HCT116 (cell line): ENCODE measurements at regions not wholly inside any gene's neighbourhood (a gene's known extent, or its start where the extent isn't known, plus 50 kb on each side); places are given as distances from the start of the nearest gene placed in this dataset.

Source experiments
- ATAC-seq: fragments of 200-7000 bp; cut with Tn5 transposase; 2 replicates; pipeline ENCODE4 v1.9.1; 2020; ENCODE audit warnings: mild to moderate bottlenecking, moderate library complexity
- BruUV-seq: library from RNA; stranded (reverse); fragments of 400-500 nt; replicated peaks from 2 replicates; lab custom pipeline; 2021; lab: Mats Ljungman, UMichigan
- CTCF ChIA-PET: fragments of 300-600 bp; sonication (Branson Sonifier 250); formaldehyde crosslinking; loops from one replicate; lab custom pipeline; 2021; ENCODE audit warnings: antibody characterized with exemption; lab: Charles Lee
- POLR2A ChIA-PET: fragments of 300-600, 350-600 bp; sonication (Branson Sonifier 250); formaldehyde crosslinking; loops from one replicate; lab custom pipeline; 2021; ENCODE audit warnings: antibody characterized with exemption; lab: Charles Lee
- RAD21 ChIA-PET, 2 experiments: fragments of 300-600 bp; sonication (Branson Sonifier 250); formaldehyde crosslinking; loops; one replicate each; lab custom pipeline; 2023; ENCODE audit warnings: low total read pairs in 2 of 2; ENCODE audit not compliant: uncharacterized antibody in 2 of 2, unreplicated experiment in 2 of 2, low non-redundant PET in 1 of 2; lab: Charles Lee
- DNase-seq: peaks from one replicate; pipeline ENCODE4 v3.0.0-alpha.2; 2010; ENCODE audit warnings: low read depth, low spot score
- H2AFZ ChIP-seq: fragments of 200-600 bp; shearing (Covaris generic), sonication (generic); 2 replicates; pipeline ENCODE4 v1.6.1; 2017; ENCODE audit warnings: low read depth, mixed run types, mixed read lengths, antibody characterized with exemption, low read length; ENCODE audit not compliant: poor library complexity, severe bottlenecking
- H3K27ac ChIP-seq: 2 replicates; pipeline ENCODE4 v1.5.1; 2012; ENCODE audit warnings: low read depth, low read length
- H3K27me3 ChIP-seq: fragments of 200-600 bp; sonication (generic); 2 replicates; pipeline ENCODE4 v1.6.1; 2016; ENCODE audit warnings: mixed run types, low read length, mixed read lengths; ENCODE audit not compliant: insufficient read depth
- H3K36me3 ChIP-seq, 2 experiments: fragments of 200-500 bp in 1 of 2; fragments of 200-600 bp in 1 of 2; sonication (Bioruptor generic) in 1 of 2; sonication (generic) in 1 of 2; 2 replicates each; pipeline versions ENCODE4 v1.5.1 to v1.6.1; 2014 to 2016; ENCODE audit warnings: low read length in 2 of 2, inconsistent platforms in 1 of 2, mixed read lengths in 1 of 2, mixed run types in 1 of 2; ENCODE audit not compliant: insufficient read depth in 2 of 2, control insufficient read depth in 1 of 2
- H3K4me1 ChIP-seq, 2 experiments: fragments of 200-600 bp in 1 of 2; sonication (generic) in 1 of 2; 2 replicates each; pipeline versions ENCODE4 v1.5.1 to v1.6.1; 2012 to 2017; ENCODE audit warnings: low read length in 2 of 2, inconsistent platforms in 1 of 2, mild to moderate bottlenecking in 1 of 2, mixed read lengths in 1 of 2, mixed run types in 1 of 2, moderate library complexity in 1 of 2; ENCODE audit not compliant: insufficient read depth in 2 of 2, control insufficient read depth in 1 of 2
- H3K4me2 ChIP-seq: fragments of 200-600 bp; sonication (generic); 2 replicates; pipeline ENCODE4 v1.6.1; 2017; ENCODE audit warnings: mixed run types, low read length, mixed read lengths
- H3K4me3 ChIP-seq, 2 experiments: fragments of 200-600 bp in 1 of 2; sonication (generic) in 1 of 2; replicated peaks in 1 of 2; 2 replicates each; pipeline ENCODE4 v1.5.1; 2011 to 2016; ENCODE audit warnings: low read length in 2 of 2, control low read depth in 1 of 2, low read depth in 1 of 2, mild to moderate bottlenecking in 1 of 2, mixed read lengths in 1 of 2, mixed run types in 1 of 2
- H3K79me2 ChIP-seq: fragments of 200-600 bp; sonication (generic); 2 replicates; pipeline ENCODE4 v1.6.1; 2017; ENCODE audit warnings: mild to moderate bottlenecking, mixed run types, low read length, moderate library complexity, mixed read lengths; ENCODE audit not compliant: insufficient read depth
- H3K9ac ChIP-seq: fragments of 200-600 bp; sonication (generic); 2 replicates; pipeline ENCODE4 v1.6.1; 2016; ENCODE audit warnings: low read length, mixed read lengths
- H3K9me2 ChIP-seq: fragments of 200-600 bp; sonication (generic), shearing (Covaris generic); 2 replicates; pipeline ENCODE4 v1.6.1; 2017; ENCODE audit warnings: mixed run types, mild to moderate bottlenecking, moderate library complexity; ENCODE audit not compliant: insufficient read depth
- H3K9me3 ChIP-seq, 2 experiments: fragments of 200-500 bp in 1 of 2; fragments of 200-600 bp in 1 of 2; sonication (Bioruptor generic) in 1 of 2; sonication (generic) in 1 of 2; 2 replicates each; pipeline ENCODE4 v1.6.1; 2014 to 2017; ENCODE audit warnings: low read length in 2 of 2, mixed read lengths in 2 of 2, inconsistent platforms in 1 of 2, low read depth in 1 of 2, mild to moderate bottlenecking in 1 of 2, mixed run types in 1 of 2, moderate library complexity in 1 of 2; ENCODE audit not compliant: control insufficient read depth in 1 of 2, insufficient read depth in 1 of 2
- H4K20me1 ChIP-seq: fragments of 200-600 bp; sonication (generic), shearing (Covaris generic); 2 replicates; pipeline ENCODE4 v1.6.1; 2017; ENCODE audit warnings: mixed run types, mild to moderate bottlenecking, moderate library complexity; ENCODE audit not compliant: insufficient read depth
- CBX3 ChIP-seq: IDR thresholded peaks from 2 replicates; pipeline ENCODE4 v1.6.1; 2012; ENCODE audit warnings: low read depth
- EGR1 ChIP-seq: IDR thresholded peaks from 2 replicates; pipeline ENCODE4 v1.6.1; 2012; ENCODE audit warnings: low read depth
- ELF1 ChIP-seq: IDR thresholded peaks from 2 replicates; pipeline ENCODE4 v1.6.1; 2012; ENCODE audit warnings: low read depth, borderline replicate concordance
- EZH2 ChIP-seq: fragments of 200-600 bp; sonication (generic); IDR thresholded peaks from 2 replicates; pipeline ENCODE4 v1.6.1; 2017; ENCODE audit warnings: antibody characterized with exemption, mixed run types
- FOSL1 ChIP-seq: IDR thresholded peaks from 2 replicates; pipeline ENCODE4 v1.6.1; 2012; ENCODE audit warnings: low read depth
- POLR2A ChIP-seq: IDR thresholded peaks from 2 replicates; pipeline ENCODE4 v1.7.0; 2011; ENCODE audit warnings: borderline replicate concordance; ENCODE audit not compliant: insufficient read depth, insufficient read length; ENCODE audit errors: extremely low read depth
- POLR2AphosphoS5 ChIP-seq: IDR thresholded peaks from 2 replicates; pipeline ENCODE4 v1.6.1; 2011; ENCODE audit warnings: mild to moderate bottlenecking, low read depth, low read length, moderate library complexity
- RAD21 ChIP-seq: IDR thresholded peaks from 2 replicates; pipeline ENCODE4 v1.6.1; 2012; ENCODE audit warnings: low read depth, mild to moderate bottlenecking
- SIN3A ChIP-seq: IDR thresholded peaks from 2 replicates; pipeline ENCODE4 v1.6.1; 2012; ENCODE audit warnings: low read depth
- TCF7L2 ChIP-seq: IDR thresholded peaks from 2 replicates; pipeline ENCODE4 v1.7.0; 2011; ENCODE audit warnings: borderline replicate concordance, inconsistent platforms; ENCODE audit not compliant: insufficient read depth, insufficient read length; ENCODE audit errors: extremely low read depth
- YY1 ChIP-seq: IDR thresholded peaks from 2 replicates; pipeline ENCODE4 v1.6.1; 2011; ENCODE audit warnings: low read length, low read depth, moderate library complexity, mild to moderate bottlenecking; ENCODE audit not compliant: insufficient replicate concordance; ENCODE audit errors: extremely low read depth
- ZFX ChIP-seq: fragments of 450-650 bp; IDR thresholded peaks from 2 replicates; pipeline ENCODE4 v1.6.1; 2017
- intact Hi-C: fragments of 100-400 bp; cut with micrococcal nuclease; formaldehyde crosslinking; loops from 2 replicates; pipeline ENCODE4 v1.10.0; 2022
- TF ChIP-seq, protein P1 (sequence below): IDR thresholded peaks from 2 replicates; pipeline ENCODE4 v1.6.1; 2012; ENCODE audit warnings: low read depth
- TF ChIP-seq, protein P2 (sequence below): IDR thresholded peaks from 2 replicates; pipeline ENCODE4 v1.6.1; 2012
- TF ChIP-seq, protein P3 (sequence below): IDR thresholded peaks from 2 replicates; pipeline ENCODE4 v1.6.1; 2011; ENCODE audit warnings: mild to moderate bottlenecking, low read length, moderate library complexity; ENCODE audit not compliant: insufficient replicate concordance; ENCODE audit errors: extremely low read depth

DNA sequence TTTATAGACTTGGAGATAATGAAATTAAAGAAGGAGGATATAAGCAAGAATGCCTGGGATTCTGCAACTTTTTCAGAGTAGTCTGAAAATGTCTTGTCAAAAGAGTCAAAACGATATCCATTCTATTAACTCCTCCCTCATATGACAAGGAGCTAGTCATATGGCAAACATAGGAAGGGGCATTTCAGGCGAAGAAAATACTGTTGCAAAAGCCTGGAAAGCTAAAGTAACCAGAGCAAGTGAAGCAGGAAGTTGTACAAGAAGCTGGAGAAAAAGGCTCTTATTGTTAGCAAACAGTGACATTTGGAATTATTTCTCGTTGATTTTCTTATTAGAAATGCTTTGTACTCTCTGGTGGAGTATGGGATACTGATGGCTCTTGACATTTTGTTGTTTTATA, 94.0 kb upstream of the PTPRD start:
- H3K27me3 ChIP-seq, result no peaks in the 10 kb centered on the region
- CTCF ChIA-PET, result no interaction called here
- no peak for DNase-seq

DNA sequence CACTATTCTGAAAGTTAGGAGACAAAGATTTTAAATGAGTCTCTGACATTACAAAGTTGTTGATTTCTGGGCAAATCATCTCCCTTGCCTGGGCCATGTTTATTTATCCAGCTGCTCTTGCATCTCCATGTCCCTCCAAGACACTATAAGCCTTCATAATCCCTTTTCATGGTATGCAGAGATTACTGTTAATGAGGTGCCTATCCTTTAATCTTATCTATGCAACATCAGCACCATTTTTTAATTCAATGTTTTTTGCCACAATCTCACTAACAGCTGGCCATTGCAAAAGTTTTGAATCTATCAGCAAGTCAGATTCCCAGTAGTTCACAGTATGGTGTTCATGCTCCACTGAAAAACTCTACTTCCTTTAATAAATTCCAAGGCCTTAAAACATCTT, 108.5 kb upstream of the PTPRD start:
- H3K9me3 ChIP-seq, result peaks cover 3 to 6% of the 10 kb centered on the region in 2 experiments; a peak in 2 of 4 replicates
- no peak overlapping the region for H3K4me2 ChIP-seq
- no peaks in the 10 kb centered on the region for H3K9me2 ChIP-seq
- no peaks in the 10 kb centered on the region for H3K4me1 ChIP-seq
- H3K79me2 ChIP-seq, result no peaks in the 10 kb centered on the region
- intact Hi-C loops, result no loop called here
- H4K20me1 ChIP-seq, result no peaks in the 10 kb centered on the region
- no peaks in the 10 kb centered on the region for H3K36me3 ChIP-seq
- RAD21 ChIA-PET, result no interaction called here
- no peak for DNase-seq
- H3K27me3 ChIP-seq, result no peaks in the 10 kb centered on the region
- no peak overlapping the region for H2AFZ ChIP-seq
- CTCF ChIA-PET, result no interaction called here
- H3K27ac ChIP-seq, result no peak overlapping the region
- no peak overlapping the region for H3K9ac ChIP-seq
- no peak for ATAC-seq
- BruUV-seq, result no TSS peak
- POLR2A ChIA-PET, result no interaction called here
- H3K4me3 ChIP-seq, result no peak overlapping the region
- TF ChIP-seq EZH2 (no peak), ELF1 (no peak), EGR1 (no peak), YY1 (no peak), RAD21 (no peak), TCF7L2 (no peak), CBX3 (no peak), FOSL1 (no peak), POLR2AphosphoS5 (no peak)
- TF ChIP-seq, protein P1, sequence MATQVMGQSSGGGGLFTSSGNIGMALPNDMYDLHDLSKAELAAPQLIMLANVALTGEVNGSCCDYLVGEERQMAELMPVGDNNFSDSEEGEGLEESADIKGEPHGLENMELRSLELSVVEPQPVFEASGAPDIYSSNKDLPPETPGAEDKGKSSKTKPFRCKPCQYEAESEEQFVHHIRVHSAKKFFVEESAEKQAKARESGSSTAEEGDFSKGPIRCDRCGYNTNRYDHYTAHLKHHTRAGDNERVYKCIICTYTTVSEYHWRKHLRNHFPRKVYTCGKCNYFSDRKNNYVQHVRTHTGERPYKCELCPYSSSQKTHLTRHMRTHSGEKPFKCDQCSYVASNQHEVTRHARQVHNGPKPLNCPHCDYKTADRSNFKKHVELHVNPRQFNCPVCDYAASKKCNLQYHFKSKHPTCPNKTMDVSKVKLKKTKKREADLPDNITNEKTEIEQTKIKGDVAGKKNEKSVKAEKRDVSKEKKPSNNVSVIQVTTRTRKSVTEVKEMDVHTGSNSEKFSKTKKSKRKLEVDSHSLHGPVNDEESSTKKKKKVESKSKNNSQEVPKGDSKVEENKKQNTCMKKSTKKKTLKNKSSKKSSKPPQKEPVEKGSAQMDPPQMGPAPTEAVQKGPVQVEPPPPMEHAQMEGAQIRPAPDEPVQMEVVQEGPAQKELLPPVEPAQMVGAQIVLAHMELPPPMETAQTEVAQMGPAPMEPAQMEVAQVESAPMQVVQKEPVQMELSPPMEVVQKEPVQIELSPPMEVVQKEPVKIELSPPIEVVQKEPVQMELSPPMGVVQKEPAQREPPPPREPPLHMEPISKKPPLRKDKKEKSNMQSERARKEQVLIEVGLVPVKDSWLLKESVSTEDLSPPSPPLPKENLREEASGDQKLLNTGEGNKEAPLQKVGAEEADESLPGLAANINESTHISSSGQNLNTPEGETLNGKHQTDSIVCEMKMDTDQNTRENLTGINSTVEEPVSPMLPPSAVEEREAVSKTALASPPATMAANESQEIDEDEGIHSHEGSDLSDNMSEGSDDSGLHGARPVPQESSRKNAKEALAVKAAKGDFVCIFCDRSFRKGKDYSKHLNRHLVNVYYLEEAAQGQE, result no peak

More for the DNA sequence above, 94.0 kb upstream of the PTPRD start:
- ATAC-seq, result no peak
- Histone ChIP-seq H3K9me3 (peaks cover 0 to 24% of the 10 kb centered on the region in 2 experiments; a peak in 2 of 4 replicates), H3K36me3 (no peaks in the 10 kb centered on the region), H3K27ac (no peak overlapping the region), H3K4me1 (no peaks in the 10 kb centered on the region), H3K79me2 (no peaks in the 10 kb centered on the region), H2AFZ (no peak overlapping the region), H3K9ac (no peak overlapping the region), H4K20me1 (no peaks in the 10 kb centered on the region), H3K9me2 (no peaks in the 10 kb centered on the region), H3K4me2 (no peak overlapping the region), H3K4me3 (no peak overlapping the region)
- no TSS peak for BruUV-seq
- intact Hi-C loops, result no loop called here
- ChIA-PET POLR2A (no interaction called here), RAD21 (no interaction called here)
- TF ChIP-seq SIN3A (no peak), ZFX (no peak), POLR2A (no peak), POLR2AphosphoS5 (no peak)
- TF ChIP-seq, protein P2, sequence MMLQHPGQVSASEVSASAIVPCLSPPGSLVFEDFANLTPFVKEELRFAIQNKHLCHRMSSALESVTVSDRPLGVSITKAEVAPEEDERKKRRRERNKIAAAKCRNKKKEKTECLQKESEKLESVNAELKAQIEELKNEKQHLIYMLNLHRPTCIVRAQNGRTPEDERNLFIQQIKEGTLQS, result no peak
- TF ChIP-seq, protein P3, sequence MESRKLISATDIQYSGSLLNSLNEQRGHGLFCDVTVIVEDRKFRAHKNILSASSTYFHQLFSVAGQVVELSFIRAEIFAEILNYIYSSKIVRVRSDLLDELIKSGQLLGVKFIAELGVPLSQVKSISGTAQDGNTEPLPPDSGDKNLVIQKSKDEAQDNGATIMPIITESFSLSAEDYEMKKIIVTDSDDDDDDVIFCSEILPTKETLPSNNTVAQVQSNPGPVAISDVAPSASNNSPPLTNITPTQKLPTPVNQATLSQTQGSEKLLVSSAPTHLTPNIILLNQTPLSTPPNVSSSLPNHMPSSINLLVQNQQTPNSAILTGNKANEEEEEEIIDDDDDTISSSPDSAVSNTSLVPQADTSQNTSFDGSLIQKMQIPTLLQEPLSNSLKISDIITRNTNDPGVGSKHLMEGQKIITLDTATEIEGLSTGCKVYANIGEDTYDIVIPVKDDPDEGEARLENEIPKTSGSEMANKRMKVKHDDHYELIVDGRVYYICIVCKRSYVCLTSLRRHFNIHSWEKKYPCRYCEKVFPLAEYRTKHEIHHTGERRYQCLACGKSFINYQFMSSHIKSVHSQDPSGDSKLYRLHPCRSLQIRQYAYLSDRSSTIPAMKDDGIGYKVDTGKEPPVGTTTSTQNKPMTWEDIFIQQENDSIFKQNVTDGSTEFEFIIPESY, result no peak
